GM21786 (cell line): ENCODE measurements at regions not wholly inside any gene's neighbourhood (a gene's known extent, or its start where the extent isn't known, plus 50 kb on each side); places are given as distances from the start of the nearest gene placed in this dataset.
"Not testable (repeated sequence)": the region's sequence is repeated elsewhere in the genome, so short reads cannot be mapped to it uniquely, and the experiment has no call there.

Experiments used
- ATAC-seq: cut with Tn5 transposase; IDR thresholded peaks from one replicate; pipeline ENCODE4 v1.9.1; 2021; ENCODE audit not compliant: unreplicated experiment

DNA sequence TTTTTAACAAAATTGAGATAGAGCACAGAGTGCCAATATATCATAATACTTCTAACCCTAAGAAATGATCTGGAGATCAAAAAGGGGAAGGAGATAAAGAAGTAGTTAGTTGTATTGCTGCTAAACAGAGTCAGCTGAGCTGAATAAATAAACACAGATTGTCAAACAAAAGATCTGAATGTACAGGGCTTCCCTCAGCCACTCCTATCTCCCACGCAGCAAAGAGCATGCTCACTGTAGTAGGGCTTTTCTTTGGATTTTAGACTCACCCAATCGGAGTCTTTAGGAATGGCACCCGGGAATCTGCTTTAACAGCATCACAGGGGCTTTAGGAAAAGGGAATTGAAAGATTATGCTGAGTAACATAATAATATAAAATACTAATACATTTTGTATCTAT lies 222.2 kb upstream of the STXBP5 start:
- ATAC-seq: no peak

DNA sequence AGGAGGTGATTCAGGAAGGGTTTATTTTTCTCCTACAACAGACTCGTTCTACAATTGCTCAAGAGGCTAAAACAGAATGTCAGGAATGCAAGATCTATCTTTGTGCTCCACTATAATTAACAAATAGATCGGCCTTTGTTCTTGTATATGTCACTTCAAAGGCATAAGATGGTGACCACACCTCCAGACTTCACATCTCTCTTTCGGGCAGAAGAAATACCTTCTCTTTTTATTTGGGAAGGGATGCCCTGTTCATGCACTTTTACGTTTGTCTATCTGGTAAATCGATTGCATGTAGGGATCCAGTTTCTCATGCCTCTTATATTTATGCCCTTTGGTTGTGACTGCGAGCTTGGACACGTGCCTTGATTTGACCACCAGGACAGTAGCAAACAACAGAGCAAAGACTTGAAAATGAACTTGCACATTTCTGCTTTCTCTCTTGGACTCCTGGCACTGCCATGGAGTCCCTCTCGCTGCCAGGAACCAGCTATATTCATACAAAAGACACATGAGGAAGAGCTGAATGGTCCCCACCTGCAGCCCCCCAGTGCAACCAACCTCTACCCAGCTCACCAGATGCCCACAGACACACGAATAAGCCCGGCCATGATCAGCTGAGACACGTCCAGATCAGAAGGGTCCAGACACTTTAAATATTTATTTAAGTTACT lies 219.8 kb upstream of the STXBP5 start:
- no peak for ATAC-seq

DNA sequence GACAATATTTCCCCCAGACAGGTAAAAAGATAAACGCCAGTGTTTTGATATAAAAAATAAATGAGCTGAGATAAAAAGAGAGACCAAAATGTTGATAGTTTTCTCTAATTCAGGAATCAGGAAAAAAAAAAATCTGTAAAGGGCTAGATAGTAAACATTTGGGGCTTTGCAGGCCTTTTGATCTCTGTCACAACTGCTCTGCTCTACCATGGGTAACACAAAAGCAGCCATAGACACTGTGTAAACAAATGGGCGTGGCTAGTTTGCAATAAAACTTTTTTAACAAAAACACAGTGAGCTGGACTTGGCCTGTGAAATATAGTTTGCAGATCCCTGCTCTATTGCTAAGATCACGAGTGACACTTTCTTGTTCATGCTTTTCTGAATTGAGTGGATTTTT lies 219.1 kb upstream of the STXBP5 start:
- ATAC-seq: no peak

DNA sequence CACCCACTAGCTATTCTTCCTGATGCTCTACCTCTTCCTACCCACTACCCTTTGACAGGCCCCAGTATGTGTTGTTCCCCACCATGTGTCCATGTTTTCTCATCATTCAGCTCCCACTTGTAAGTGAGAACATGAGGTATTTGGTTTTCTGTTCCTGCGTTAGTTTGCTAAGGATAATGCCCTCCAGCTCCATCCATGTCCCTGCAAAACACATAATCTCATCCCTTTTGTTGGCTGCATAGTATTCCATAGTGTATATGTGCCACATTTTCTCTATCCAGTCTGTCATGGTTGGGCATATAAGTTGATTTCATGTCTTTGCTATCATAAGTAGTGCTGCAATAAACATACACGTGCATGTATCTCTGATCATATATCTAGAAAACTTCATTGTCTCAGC lies 218.3 kb upstream of the STXBP5 start:
- no peak for ATAC-seq

DNA sequence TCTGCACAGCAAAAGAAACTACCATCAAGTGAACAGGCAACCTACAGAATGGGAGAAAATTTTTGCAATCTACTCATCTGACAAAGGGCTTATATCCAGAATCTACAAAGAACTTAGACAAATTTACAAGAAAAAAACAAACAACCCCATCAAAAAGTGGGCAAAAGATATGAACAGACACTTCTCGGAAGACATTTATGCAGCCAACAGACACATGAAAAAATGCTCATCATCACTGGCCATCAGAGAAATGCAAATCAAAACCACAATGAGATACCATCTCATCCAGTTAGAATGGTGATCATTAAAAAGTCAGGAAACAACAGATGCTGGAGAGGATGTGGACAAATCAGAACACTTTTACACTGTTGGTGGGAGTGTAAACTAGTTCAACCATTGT lies 216.3 kb upstream of the STXBP5 start:
- not testable (repeated sequence) for ATAC-seq

DNA sequence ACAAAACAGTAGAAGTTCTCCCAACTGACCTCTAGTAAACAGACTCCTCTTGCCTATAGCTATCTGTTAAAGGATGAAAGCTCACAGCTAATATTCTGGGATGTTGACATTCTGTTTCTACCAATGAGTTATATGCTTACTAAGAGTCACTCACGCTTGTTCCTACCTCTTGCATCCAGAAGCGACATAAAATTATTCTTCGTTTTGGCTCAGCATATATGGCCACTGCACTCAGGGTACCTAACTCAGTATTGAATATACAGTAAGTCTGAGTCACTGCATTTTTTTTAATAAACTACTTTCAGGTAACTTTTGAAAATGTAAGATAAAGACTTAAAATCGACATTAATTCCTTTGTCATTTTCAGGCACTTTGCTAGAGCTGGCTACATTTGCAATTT lies 214.4 kb upstream of the STXBP5 start:
- ATAC-seq: no peak

DNA sequence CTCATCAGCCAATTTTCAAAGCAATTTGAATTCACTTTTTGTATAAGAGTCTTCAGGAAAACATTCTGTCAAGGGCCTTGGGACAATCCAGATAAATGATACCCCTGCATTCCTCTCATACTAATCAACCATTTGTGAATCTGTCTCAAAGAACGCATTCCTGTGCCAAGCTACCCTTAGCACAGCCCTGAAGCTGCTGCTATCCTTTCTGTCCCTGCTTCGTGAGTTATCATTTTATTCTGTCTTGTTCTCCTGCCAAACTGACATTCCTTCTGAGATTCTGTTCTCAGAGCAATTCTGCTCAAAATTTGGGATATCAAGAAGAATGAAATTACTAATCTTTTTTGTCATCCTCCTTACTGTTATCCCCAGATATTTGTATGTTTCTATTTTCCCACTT lies 213.9 kb upstream of the STXBP5 start:
- no peak for ATAC-seq

DNA sequence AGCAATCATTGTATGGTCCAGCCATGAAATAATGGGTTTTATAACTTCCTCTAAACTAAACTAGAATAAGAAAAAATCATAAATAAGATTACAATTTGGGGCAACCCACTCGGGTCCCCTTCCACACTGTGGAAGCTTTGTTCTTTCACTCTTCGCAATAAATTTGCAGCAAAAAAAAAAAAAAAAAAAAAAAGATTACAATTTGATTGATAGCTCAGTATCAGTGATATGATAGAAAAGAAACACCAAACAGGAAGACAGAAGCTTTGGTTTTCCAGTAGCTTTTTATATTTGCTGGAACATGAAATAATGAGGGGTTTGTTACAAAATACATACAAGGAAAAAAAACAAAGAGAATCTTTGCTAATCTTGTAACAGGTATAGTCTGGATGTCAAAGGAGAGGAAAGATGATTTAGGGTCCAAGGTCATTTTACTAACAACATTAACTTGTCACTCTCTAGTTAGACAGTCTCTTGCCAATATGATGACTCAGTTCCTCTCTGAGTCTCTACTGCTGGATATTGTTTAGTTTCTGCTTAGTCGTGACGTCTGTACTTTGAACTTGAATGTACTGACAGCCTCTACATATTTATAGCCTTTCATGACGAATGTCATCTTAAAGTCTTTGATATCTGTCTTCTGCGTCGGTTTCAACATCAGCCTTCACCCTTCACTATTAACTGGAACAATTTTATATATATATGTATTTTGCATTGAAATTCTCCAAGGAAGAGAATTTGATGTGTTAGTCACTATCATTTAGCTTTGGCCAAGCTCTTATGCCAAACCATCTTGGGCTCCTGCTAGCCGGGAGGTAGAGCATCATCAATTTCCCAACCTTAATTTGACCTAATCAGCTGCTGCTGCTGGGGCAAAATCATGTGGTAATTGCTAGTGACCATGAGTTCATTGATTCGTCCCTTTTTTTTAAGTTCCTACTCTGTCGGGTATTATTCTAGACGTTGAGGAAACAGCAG lies 213.1 kb upstream of the STXBP5 start:
- no peak for ATAC-seq

DNA sequence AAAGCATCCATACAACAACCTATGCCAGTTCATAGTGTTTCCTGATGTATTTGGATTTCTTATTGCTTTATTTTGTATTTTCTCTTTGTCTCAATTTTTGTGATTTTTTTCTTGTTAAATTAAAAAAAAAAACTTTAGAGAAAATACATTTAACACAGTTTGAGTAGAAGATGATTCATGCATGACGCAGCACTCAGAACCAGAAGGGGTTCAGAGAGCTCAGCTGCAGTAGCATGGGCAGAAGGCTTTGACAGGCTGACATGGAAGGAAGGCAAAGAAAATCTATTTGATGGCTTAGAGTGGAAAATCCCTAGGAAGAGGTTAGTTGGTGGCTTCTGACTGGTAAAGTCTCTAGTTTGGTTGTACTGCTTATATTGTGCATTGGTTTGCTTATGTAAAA lies 207.2 kb upstream of the STXBP5 start:
- ATAC-seq: no peak

DNA sequence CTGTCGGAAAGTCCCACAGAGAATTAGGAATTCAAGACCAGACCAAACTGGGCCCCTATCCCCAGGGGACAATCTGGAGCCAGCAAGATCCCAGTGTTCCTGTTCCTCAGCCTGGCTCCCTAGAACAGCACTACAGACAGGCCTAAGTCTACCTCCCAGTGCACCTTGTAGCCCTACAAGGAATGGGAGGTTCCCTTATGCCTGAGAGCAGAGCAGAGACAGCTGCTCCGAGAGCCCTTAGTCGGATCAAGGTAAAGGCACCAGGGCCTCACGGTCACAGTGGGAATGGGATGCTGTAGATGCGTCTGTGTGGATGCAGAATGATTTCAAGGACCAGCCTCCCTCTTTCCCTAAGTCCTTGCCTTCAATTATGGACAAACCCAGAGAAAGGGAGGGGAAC lies 204.5 kb upstream of the STXBP5 start:
- no peak for ATAC-seq

DNA sequence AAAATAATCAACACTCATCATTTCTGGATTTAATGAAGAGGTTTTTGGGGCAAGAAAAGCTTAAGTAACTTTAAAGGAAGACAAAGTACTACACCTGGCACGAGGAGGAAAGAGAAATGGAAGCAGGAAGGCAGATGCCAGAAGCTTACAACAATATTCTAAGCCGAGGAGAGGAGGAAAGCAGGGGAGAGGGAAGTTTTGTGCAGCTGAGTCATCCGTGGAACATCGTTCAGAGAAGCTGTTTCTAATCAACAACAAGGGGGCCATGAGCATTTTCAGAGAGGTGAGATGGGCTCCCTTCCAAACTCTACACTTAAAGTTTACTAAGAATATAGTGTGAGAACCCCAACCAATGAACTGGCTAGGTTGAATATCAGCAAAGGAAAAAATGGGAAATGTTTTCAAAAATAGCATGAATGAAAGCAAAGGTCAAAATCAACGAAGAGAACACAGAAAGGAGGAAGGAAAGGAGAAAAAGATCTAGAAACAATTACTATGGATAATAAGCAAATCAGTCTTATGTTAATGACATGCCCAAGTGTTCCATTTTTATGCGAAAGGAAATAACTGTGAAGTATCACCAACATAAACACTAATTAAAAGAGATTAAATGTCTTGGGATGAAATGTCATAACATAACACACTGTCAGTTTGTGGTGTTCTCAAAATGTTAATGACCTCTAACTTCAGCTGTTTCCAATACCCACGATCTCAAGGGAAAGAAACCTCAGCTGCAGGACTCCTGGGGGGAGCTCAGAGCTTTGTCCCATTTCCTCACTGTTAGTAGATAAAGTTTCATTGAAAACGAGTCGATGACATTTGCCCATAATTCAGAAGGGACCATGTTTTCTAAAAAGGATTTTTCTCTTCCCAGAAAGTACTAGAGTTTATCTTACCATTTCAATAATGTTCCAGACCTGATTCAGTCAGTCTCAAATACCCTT lies 203.4 kb upstream of the STXBP5 start:
- ATAC-seq: no peak

DNA sequence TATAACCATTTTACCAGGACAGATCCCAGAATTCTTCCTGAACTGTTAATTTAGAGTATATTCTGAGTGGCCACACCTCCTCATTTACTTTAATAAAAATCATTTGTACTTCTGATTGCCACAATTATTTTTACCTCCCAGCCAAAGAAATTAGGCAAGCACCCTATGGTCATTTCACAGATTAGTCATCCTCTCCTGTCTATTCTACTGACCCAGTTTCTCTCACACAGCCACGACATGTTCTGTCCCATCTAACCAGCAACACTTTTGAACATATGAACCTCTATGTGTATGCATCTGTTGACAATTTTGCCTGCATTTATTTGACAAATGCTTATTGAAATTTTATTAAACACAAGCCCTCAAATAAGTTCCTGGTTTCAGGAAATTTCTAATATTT lies 202.6 kb upstream of the STXBP5 start:
- no peak for ATAC-seq

DNA sequence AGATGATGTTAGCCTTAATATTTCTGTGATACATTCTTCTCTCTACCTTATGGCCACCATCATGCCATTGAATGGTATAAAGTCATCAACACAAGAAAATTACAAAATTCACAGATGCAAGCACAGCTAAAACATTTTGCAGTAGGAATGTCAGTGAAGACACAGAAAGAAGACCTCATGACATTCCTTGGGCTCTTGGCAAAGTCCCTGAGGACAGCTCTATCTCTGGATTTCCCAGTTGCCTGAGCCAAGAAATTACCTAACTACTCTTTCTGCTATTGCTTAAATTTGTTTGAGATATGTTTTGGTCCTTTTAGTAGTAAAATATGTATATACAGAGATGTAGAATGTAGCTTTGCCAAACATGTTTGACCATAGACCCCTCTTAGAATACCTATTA lies 201.0 kb upstream of the STXBP5 start:
- ATAC-seq: no peak

DNA sequence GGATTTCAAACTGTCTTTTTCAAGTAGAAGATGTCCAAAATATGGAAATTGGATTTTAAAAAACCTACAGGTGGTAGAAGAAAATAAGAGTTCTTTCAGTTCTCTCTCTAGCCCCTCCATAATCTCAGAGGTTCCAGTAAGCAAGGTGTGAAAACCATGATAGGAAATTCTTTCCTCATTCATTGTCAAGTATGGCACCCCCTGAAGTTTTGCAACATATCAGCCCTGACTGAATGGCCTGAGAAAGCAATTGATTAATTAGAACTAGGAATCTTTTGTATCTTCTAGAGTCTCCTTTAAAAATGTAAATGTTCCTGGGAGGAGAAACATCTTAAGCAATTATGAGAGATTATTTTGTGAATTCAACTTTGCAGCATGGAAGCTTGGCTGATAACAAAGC lies 198.7 kb upstream of the STXBP5 start:
- no peak for ATAC-seq

DNA sequence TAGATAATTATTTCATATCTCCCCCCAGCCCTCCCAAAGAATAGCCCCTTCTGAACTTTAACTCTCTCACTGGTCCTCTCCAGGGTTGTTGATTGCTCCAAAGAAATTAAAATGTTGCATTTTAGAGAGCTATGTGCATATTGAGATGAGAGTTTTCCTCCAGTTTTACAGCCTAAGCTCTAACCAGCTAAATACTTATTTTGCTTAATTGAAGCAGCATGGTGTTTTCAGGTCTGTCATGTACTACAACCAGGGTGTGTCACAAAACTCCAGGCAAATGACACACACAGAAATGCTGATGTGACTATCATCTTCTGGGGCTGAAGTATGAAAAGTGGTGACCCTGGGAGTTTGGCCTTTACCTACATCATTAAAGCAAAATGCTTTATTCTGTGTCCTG lies 196.8 kb upstream of the STXBP5 start:
- no peak for ATAC-seq

DNA sequence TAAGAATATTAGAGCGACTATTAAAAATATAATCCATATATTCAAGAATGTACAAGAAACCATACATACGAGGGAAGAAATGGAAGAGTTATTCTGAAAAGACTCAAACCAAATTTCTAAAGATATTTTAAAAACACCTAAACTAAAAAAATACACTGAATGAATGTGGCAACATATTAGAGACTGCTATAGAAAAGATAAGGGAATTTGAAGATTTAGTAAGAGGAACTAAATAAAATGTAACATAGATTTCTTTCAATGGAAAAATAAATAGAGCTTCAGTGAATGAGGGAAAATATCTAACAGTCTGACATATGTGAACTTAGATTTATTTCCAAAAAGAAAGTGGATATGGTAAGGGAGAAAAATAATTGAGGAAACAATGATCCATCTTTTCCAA lies 194.9 kb upstream of the STXBP5 start:
- no peak for ATAC-seq

DNA sequence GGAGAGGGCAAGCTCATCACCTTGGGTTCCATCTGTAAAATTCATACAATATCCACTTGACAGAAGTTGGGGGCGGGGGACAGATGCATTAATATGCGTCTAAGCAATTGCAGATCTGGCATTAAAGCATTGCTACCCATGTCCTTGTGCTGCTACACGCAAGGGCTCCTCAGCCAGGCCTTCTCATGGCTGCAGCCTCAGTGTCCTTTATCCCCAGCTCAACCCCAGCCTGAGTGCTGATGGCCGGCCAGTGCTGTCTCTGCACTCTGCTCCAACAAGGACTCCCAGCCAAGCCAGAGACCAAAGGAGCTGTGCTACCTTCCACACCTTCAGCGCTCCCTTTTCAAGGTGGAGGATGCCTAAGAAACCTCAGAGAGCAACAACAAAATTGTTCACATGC lies 188.5 kb upstream of the STXBP5 start:
- no peak for ATAC-seq

DNA sequence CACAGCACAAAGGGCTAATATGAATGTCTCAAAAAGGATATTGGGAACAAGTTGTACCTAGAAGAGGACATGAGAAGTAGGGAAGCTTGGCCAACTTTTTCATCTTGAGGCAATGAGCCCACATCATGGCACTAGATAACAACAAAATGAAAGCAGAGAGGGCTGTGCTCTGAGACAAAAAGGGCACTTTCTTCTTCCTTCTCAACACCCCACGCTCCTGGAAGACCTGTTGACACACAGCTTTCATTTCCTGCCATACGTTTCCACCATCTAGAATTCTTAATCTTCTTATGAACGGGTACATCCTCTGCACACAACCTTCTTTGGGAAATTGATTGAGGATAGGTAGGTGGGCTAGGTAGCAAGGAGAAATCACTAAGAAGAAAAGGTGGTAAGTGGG lies 187.8 kb upstream of the STXBP5 start:
- ATAC-seq: no peak

DNA sequence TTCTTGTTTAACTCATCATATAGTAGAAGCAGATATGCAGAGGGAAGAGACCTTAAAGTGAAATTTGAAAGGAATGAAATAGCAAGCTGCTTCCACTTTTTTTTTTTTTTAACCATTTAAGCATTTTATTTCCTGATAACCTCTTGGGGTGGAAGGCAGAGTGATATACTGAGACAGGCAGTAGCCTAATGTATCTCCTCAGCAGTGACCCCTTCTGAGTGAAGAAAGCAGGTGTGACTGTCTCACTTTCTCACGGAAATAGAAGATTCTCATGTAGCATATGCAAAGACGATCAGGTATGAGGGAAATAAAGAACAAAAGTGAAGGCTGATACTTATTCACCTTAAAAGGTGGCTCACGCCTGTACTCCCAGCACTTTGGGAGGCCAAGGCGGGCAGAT lies 187.1 kb upstream of the STXBP5 start:
- no peak for ATAC-seq

DNA sequence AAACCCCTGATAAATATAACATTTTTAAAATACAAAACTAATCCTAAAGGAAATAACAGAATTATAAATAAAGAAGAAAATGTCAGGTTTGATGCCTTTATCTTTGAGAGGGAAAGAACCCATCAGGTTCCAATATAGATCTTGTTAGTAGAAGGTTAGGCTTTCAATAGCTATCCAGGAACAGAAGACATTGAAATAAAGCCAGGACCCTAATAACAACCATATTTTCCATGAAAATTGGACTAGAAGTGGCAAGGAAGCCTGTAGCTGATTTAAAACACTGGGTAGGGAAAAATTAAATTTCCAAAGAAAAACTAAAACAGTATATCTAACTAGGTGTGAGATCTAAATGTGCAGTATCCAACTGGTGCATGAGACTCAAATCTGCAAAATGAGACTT lies 185.2 kb upstream of the STXBP5 start:
- no peak for ATAC-seq

DNA sequence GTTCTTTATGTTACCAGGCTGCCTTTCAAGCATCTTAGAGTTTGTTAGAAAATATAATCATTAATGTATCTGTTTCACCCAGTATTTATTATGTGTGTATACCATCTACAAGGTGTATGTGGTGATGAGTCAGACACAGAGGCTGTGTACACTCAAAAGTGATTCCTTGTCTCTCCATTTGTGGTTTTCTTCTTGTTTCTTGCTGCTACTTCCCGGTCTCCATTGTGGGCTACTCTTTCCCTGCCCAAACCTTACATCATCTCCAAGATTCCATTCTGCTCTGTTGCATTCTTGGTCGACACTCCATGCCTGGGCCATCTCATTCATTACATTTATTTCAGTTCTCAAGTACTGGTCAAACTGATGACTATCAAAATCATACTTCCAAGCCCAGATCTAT lies 182.2 kb upstream of the STXBP5 start:
- no peak for ATAC-seq
